Heart left ventricle (tissue), 16 donors: ENCODE measurements at regions not wholly inside any gene's neighbourhood (a gene's known extent, or its start where the extent isn't known, plus 50 kb on each side); places are given as distances from the start of the nearest gene placed in this dataset.

Experiments
- ATAC-seq, 4 donors: fragments of 200-7000 bp; cut with Tn5 transposase; one replicate each; pipeline ENCODE4 v1.9.1; 2020 to 2022; ENCODE audit warnings: moderate library complexity in 4 of 4, mild to moderate bottlenecking in 3 of 4, moderate number of reproducible peaks in 1 of 4
- DNase-seq, 5 donors: peaks; one replicate each; pipeline ENCODE4 v3.0.0-alpha.2; 2020
- H3K27ac ChIP-seq, 12 donors: fragments of 200-600 bp; sonication (generic) in 4 of 12; one replicate each; pipeline versions ENCODE4 v1.5.0 to v1.8.0; 2016 to 2022; ENCODE audit warnings: mild to moderate bottlenecking in 2 of 12
- H3K27me3 ChIP-seq, 9 donors: fragments of 200-600 bp; sonication (generic) in 2 of 9; one replicate each; pipeline versions ENCODE4 v1.5.1 to v1.8.0; 2016 to 2022; ENCODE audit warnings: mild to moderate bottlenecking in 3 of 9
- H3K36me3 ChIP-seq, 9 donors: fragments of 200-600 bp; sonication (generic) in 2 of 9; one replicate each; pipeline versions ENCODE4 v1.5.0 to v1.8.0; 2018 to 2022; ENCODE audit warnings: mild to moderate bottlenecking in 2 of 9
- H3K4me1 ChIP-seq, 12 donors: fragments of 200-600 bp; sonication (generic) in 4 of 12; one replicate each; pipeline versions ENCODE4 v1.5.0 to v1.8.0; 2016 to 2022; ENCODE audit warnings: mild to moderate bottlenecking in 3 of 12
- H3K4me3 ChIP-seq, 12 donors: fragments of 200-600 bp; sonication (generic) in 4 of 12; one replicate each; pipeline versions ENCODE4 v1.5.0 to v1.8.0; 2017 to 2022; ENCODE audit warnings: mild to moderate bottlenecking in 9 of 12, moderate library complexity in 4 of 12
- H3K9me3 ChIP-seq, 12 donors: fragments of 200-600 bp; sonication (generic) in 4 of 12; one replicate each; pipeline versions ENCODE4 v1.5.0 to v1.8.0; 2016 to 2022; ENCODE audit warnings: mild to moderate bottlenecking in 1 of 12
- CTCF ChIP-seq, 12 donors: fragments of 200-600 bp; sonication (generic) in 4 of 12; IDR thresholded peaks; one replicate each; pipeline versions ENCODE4 v1.5.0 to v1.8.0; 2018 to 2022; ENCODE audit warnings: antibody characterized with exemption in 12 of 12, mild to moderate bottlenecking in 5 of 12
- POLR2A ChIP-seq, 2 donors: fragments of 450-650 bp; IDR thresholded peaks; one replicate each; pipeline ENCODE4 v1.6.1; 2017; ENCODE audit warnings: antibody characterized with exemption in 2 of 2, mild to moderate bottlenecking in 2 of 2, moderate library complexity in 2 of 2
- WGBS, 4 donors: extraction: QIAGEN DNeasy Blood & Tissue Kit in 2 of 4; methylation state at CpG; one replicate each; pipeline versions ENCODE4 v1.1.5 to v1.1.7; 2013 to 2018; 5-methylcytosine and 5-hydroxymethylcytosine counted together
- intact Hi-C, 10 donors: fragments of 100-400 bp; cut with DNase I; formaldehyde crosslinking; loops; one replicate each; pipeline versions ENCODE4 v1.11.1 to v1.14.2; 2022
- donor health status: ischemic (EF 13 %, LVEDD 7.1; RV severe dilation, severe dysfunction).
- donor health status: healthy with polysubstance abuse.
- donor health status: DM: no; HTN: yes; CAD: no.
- donor health status: DM: no; HTN: no; CAD: no.
- donor health status: ischemic (EF 25% LVEDD 6.9; RV normal size, moderate dysfunction).
- donor health status: ischemic (EF 25% LVEDD 5.7; RV mildly dilated, moderate dysfunction).
- donor health status: healthy.
- donor health status: DM: yes; HTN: yes; CAD: no.
- donor health status: ischemic (EF 35%, LVEDD 5.7; RV mildly dilated, moderate dysfunction).
- donor health status: nonischemic (EF 11% LVEDD 7.7; RV severe dilation, severe dysfunction).
- donor health status: DM: yes; HTN: yes; CAD: no.
- donor health status: PGD.
- donor health status: ischemic (EF 29% LVEDD 5.4; RV normal size, mild dysfunction).
- donor health status: nonischemic (EF 23%, LVEDD 6.1; RV moderate dilation, normal function).

- TF ChIP-seq POLR2A (IDR thresholded peaks at IDR 0.05) (no peak), CTCF (IDR thresholded peaks at IDR 0.05) (no peak)
- Histone ChIP-seq H3K4me3 (no peak overlapping the region), H3K27ac (no peak overlapping the region), H3K9me3 (no peaks in the 10 kb centered on the region), H3K36me3 (no peaks in the 10 kb centered on the region), H3K27me3 (no peaks in the 10 kb centered on the region), H3K4me1 (no peaks in the 10 kb centered on the region)
- DNase-seq (no peak), ATAC-seq (no peak)
- intact Hi-C loops, result no loop called here
- WGBS, 4 donors, result 77 to 90% (median 83%) methylated on average over 3 of the region's 3 CpGs
Measured at GRCh38 chr3:146966124-146966523, 361.0 kb upstream of the PLSCR5 start.

- no peaks in the 10 kb centered on the region for H3K4me1 ChIP-seq
- intact Hi-C loops, result no loop called here
- H3K4me3 ChIP-seq, result no peak overlapping the region
- 36 to 53% (median 48%) methylated on average over 3 of the region's 3 CpGs for WGBS, 4 donors
- no peak overlapping the region for H3K27ac ChIP-seq
- H3K27me3 ChIP-seq, result no peaks in the 10 kb centered on the region
- no peak for ATAC-seq
- DNase-seq, result no peak
- no peaks in the 10 kb centered on the region for H3K9me3 ChIP-seq
- no peaks in the 10 kb centered on the region for H3K36me3 ChIP-seq
- TF ChIP-seq CTCF (IDR thresholded peaks at IDR 0.05), result no peak
- TF ChIP-seq POLR2A (IDR thresholded peaks at IDR 0.05), result no peak
Measured at GRCh38 chr3:146953511-146953981, 348.4 kb upstream of the PLSCR5 start.

GRCh38 chr3:146948985-146949384, 343.8 kb upstream of the PLSCR5 start:
- no peak for TF ChIP-seq POLR2A (IDR thresholded peaks at IDR 0.05)
- no peak for TF ChIP-seq CTCF (IDR thresholded peaks at IDR 0.05)
- no peak overlapping the region for H3K27ac ChIP-seq
- intact Hi-C loops, result no loop called here
- H3K4me1 ChIP-seq, result no peaks in the 10 kb centered on the region
- peaks cover 0 to 5% (median 0%) of the 10 kb centered on the region in 12 donors for H3K9me3 ChIP-seq
- no peaks in the 10 kb centered on the region for H3K36me3 ChIP-seq
- DNase-seq, result no peak
- WGBS, 4 donors, result 86 to 90% (median 86%) methylated on average over 8 of the region's 8 CpGs
- no peak for ATAC-seq
- no peak overlapping the region for H3K4me3 ChIP-seq
- H3K27me3 ChIP-seq, result no peaks in the 10 kb centered on the region

GRCh38 chr3:146948186-146948585, 343.0 kb upstream of the PLSCR5 start:
- H3K4me1 ChIP-seq, result no peaks in the 10 kb centered on the region
- no peak overlapping the region for H3K27ac ChIP-seq
- H3K9me3 ChIP-seq, result peaks cover 0 to 5% (median 0%) of the 10 kb centered on the region in 12 donors
- intact Hi-C loops, result no loop called here
- no peaks in the 10 kb centered on the region for H3K36me3 ChIP-seq
- no peaks in the 10 kb centered on the region for H3K27me3 ChIP-seq
- WGBS, 4 donors, result 14 to 35% (median 23%) methylated on average over 1 of the region's 1 CpG
- DNase-seq (no peak), ATAC-seq (no peak)
- TF ChIP-seq CTCF (IDR thresholded peaks at IDR 0.05) (no peak), POLR2A (IDR thresholded peaks at IDR 0.05) (no peak)
- no peak overlapping the region for H3K4me3 ChIP-seq
